HG03378 (cell line): ENCODE measurements at regions not wholly inside any gene's neighbourhood (a gene's known extent, or its start where the extent isn't known, plus 50 kb on each side); places are given as distances from the start of the nearest gene placed in this dataset.
A peak's percentile ranks its signal among the peaks of the same experiment; 100 is the strongest.
"Not testable (repeated sequence)": the region's sequence is repeated elsewhere in the genome, so short reads cannot be mapped to it uniquely, and the experiment has no call there.

Experiments used
- ATAC-seq: cut with Tn5 transposase; IDR thresholded peaks from one replicate; pipeline ENCODE4 v1.9.1; 2021; ENCODE audit warnings: mild to moderate bottlenecking, moderate library complexity; ENCODE audit not compliant: unreplicated experiment

DNA sequence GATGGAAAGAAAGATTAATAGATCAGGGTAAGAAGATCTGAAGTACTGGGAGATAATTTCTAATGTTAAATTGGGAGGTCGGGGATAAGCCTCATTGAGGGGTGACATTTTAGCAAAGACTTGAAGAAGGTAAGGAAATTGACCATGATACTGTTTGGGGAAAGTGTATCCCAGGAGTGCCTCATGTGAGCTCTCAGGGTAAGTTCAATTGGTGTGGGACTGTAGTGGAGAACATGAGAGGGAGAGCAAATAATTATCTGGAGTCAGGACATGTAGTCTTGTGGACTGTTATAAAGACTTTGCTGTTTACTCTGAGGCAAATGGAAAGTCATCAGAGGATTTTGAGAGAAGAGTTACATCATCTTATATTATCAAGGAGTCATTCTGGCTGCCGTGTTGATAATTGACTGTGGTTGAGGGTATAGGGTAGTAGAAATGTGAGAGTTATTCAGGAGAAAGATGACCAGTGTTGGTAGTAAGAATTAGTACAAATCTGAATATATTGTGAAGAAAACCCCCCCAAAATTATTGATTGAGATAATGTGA, 624.4 kb downstream of the ADCYAP1 start:
- no peak for ATAC-seq

DNA sequence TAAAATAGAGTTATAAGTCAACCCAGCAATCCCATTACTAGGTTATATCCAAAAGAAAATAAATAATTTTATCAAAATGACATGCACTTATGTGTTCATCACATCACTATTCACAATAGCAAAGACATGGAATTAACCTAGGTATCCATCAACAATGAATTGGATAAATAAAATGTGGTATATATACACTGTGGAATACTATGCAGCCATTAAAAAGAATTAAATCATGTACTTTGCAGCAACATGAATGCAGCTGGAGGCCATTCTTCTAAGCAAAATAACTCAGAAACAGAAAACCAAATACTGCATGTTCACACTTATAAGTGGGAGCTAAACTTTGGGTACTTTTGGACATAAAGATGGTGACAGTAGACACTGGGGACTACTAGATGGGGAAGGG, 626.0 kb downstream of the ADCYAP1 start:
- ATAC-seq = no peak

DNA sequence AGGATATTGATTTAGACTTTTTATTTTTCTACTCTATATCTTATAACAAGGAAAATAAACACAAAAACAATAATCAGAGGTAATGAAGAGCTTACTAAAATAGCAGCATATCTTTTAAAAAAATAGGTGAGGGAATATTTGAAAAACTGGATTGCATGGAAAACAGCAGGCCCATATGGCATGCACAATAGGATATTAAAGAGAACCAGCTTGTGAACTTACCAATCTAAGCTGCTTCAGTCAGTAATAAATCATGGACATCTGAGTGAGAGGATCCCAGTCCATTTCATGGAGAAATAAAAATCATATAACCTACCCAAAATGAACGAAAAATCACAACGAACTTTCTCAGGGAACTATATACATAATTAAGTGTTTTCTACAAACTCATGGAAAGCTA, 634.6 kb downstream of the ADCYAP1 start:
- ATAC-seq = no peak

DNA sequence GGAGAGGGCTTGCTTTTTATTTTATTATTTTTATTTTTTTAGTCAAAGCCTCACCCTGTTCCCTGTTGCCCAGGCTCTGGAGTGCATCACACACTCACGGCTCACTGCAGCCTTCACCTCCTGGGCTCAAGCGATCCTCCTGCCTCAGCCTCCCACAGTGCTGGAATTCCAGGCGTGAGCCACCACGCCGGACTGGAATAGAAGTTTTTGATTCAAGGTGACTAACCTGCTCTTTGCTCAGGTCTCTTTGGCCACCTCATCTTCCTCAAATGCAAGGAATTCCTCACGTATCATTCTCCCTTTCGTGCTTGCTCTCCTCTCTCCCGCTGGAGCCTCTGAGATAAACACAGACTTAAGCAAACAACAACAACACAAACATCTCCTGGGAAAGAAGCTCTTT, 636.8 kb downstream of the ADCYAP1 start:
- no peak for ATAC-seq

DNA sequence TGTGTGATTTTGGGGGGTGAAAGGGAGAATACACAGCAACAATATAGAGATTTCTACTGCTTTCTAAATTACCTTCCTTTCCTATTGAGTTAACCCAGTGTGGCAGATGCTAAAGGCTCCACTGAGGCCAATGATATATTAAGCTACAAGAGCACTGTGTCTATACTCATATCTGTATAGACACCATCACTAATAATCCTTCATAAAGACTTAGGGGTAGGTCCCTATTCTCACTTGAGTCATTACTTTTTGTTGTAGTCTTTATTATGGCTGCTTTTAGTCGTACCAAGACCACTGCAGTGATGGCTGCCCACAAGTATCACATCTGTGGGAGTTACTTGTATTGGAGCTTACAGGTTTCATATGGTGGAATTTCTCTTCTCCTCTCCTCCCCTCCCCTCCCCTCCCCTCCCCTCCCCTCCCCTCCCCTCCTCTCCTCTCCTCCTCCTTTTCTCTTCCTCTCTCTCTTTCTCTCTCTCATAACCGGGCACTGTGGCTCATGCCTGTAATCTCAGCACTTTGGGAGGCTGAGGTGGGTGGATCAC, 637.6 kb downstream of the ADCYAP1 start:
- peak; percentile 75 for ATAC-seq

DNA sequence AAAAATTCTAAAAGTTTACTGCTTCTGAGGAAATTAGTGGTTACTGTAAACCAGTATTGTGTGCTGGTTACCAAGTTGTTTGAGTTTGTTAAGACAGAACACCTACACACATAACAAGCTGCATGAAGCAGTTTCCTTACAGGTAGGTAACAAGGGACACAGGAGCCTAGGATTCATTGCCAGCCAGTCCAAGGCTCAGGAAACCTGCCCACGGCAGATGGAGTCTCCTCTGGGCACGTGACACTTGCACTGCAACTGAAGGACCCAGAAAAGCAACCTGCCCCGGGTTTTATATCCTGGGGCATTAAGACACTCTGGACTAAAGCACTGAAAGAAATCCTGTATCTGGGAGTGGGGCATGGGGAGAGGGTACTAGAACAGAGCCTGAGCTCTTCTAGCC, 639.3 kb downstream of the ADCYAP1 start:
- ATAC-seq = no peak

DNA sequence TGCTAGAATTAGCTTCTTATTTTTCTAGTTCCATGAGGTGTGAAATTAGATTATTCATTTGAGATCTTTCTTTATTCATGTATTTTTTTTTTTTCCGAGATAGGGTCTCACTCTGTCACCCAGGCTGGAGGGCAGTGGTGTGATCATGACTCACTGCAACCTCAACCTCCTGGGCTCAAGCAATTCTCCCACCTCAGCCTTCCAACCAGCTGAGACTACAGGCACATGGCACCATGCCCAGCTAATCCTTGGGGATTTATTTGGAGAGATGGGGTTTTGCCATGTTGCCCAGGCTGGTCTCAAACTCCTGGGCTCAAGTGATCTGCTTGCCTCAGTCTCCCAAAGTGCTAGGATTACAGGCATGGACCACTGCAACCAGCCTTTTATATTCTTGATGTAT, 653.0 kb downstream of the ADCYAP1 start:
- ATAC-seq = not testable (repeated sequence)

DNA sequence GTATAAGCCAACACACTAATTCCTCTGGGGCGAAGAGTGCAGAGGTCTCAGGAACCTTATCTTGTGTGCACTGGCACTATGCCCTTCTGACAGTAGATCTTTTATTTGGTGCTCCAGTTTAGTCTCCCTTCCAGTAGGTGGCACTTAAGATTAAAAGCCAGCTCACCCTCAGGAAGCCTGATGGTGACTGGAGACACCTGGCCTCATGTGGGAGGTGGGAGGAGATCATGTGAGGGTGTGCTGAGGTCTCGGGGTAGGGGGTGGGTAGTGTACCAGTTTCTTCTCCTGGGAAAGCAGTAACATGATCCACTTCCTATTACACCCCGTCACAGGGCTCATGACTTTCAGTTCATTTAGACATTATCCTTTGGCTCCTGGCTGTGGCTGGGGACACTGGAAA, 654.9 kb downstream of the ADCYAP1 start:
- ATAC-seq = no peak

DNA sequence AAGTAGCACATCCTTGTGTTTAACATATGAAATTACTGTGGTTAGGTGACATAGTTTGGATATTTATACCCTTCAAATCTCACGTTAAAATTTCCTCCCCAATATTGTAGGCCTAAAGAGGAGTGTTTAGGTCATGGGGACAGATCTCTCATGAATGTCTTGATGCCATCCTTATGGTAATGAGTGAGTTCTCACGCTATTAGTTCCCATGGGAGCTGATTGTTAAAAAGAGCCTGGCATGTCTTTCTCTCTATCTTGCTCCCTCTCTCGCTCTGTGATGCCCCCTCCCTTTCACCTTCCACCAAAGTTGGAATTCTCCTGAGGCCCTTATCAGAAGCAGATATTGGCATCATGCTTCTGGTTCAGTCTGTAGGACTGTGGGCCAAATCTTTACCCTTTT, 660.1 kb downstream of the ADCYAP1 start:
- ATAC-seq = no peak

DNA sequence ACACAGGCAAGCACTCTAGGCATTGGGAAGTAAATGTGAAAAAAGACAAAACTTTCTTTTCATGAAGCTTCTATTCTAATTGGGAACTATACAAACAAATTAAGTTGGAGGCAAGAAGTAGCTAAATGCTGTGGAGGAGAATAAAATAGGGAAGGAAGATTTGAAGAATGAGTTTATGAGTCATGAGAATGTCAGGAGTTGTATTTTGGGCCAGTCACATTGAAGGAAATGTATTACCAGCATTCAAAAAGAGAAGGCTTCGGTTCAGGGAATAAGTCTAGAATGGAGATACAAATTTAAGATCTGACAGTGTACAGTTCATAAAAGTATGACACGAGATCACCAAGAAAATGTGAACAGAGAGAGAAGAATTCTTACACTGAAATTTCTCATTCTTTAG, 666.5 kb downstream of the ADCYAP1 start:
- ATAC-seq = no peak

DNA sequence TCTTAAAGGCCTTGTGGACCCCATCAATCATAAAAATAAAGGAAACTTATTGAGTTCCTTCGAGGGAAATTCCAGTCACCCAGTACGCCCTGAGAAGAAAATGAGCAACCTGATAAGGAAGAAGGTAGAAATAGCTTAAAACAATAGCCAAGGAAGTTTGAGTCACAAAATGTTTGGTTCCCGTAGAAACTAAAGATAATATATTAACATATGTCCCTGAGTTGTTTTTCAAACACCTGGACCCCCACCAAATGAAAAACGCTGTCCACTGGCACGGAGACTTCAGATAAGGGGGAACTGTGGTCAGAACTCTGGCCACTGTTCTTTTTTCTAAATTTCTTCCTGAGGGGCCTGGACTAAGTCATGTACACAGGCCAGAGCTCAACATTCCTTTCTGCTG, 669.1 kb downstream of the ADCYAP1 start:
- no peak for ATAC-seq

DNA sequence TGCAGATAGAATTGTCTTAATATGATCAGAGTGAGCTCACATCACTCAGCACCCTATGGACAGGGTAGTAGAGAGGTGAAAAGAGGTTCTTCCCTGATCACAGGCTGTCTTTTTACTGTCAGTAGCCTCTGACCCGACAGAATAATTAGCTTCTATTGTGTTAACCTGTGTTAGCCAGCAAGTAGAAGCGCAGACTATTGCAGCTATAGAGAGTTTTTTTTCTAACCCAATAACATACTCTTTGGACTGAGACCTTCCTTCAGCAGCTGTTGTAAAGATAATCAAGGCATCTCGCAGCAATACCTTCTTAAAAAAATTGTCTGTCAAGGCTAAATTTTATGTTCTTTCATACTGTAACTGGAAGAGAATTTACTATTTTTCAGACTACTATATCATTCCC, 670.4 kb downstream of the ADCYAP1 start:
- no peak for ATAC-seq

DNA sequence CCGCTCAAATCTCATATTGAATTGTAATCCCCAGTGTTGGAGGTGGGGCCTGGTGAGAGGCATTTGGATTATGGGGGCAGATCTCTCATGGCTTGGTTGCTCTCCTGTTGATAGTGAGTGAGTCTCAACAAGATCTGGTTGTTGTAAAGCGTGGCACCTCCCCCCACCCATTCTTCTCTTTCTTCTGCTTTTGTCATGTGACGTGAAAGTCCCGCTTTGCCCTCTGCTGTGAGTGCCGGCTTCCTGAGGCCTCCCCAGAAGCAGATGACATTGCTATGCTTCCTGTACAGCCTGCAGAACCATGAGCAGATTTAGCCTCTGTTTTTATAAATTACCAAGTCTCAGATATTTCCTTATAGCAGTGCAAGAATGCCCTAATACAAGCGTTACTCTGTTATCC, 673.8 kb downstream of the ADCYAP1 start:
- no peak for ATAC-seq

DNA sequence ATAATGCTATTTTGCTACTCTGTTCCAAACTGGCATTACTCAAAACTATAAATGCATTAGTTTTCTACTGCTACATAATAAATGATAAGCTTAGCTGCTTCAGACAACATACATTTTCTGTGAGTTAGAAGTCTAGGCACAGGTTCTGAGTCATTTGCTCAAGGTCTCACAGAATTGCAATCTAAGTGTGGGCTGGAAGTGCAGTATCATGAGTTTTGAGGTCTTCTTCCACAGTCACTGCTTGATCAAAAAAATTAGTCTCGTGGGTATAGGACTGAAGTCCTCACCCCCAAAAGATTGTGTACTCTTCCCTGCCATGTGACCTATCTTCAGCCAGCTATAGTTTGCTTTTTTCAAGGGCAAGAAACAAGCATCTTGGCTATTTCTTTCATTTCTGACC, 676.9 kb downstream of the ADCYAP1 start:
- no peak for ATAC-seq

DNA sequence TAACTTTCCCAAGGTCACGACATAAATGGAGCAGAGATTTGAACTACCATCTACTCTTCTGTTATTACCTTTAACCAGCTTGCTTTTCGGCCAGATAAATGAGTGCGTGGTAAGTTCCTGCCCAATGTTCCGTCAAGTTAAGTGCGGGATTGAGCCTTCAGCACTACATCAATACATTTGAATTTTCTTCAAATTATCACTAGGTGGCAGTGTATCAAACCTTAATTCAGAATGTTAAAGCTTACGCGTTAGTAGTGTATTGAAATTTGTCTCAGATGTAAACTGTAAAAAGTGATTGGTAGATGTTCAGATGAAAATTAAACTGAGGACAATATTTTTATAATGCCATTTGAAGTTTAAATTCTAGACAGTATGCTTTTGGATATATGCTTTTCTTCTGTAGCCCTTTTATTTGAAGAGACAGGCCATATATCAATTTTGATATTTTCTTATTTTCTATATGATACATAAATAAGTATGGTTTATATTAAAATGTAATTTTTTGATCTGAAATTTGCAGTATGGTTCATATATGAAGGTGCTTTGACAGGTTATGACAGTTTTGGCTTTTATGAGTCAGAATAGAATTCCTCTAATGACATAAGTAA, 681.3 kb downstream of the ADCYAP1 start:
- ATAC-seq = peak; percentile 71

DNA sequence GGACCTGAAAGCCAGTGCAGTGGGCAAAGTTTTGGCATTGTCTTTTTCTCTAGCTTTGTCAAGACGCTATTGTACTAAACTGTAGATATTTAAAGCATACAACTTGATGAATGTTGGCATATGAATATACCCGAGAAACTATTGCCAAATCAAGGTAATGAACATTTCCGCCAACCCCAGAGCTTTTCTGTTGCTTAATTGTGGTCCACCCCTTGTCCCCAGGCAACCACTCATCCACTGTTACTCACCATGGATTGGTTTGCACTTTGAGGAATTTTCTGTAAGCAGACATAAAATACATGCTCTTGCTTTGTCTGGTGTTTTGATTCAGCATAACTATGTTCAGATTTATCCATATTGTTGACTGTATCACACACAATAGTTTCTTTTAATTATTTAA, 688.4 kb downstream of the ADCYAP1 start:
- ATAC-seq = no peak

DNA sequence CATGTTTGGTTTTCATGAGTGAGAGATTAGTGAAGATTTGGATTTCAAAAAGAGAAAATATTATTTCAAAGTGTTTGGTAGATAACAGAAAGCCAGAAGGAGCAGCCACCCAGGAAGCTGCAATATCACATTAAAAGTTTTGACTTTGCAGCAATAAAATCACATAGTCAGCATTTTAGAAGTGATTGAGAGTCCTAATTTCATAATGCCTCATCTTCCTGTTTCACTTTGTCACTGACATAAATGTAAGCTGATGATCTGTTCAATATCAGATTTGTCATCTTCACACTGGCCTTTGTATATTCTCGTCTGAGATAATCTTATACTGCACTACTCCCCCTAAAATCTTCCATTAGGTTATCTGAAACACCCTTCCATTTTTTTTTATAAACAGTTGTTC, 690.5 kb downstream of the ADCYAP1 start:
- no peak for ATAC-seq

DNA sequence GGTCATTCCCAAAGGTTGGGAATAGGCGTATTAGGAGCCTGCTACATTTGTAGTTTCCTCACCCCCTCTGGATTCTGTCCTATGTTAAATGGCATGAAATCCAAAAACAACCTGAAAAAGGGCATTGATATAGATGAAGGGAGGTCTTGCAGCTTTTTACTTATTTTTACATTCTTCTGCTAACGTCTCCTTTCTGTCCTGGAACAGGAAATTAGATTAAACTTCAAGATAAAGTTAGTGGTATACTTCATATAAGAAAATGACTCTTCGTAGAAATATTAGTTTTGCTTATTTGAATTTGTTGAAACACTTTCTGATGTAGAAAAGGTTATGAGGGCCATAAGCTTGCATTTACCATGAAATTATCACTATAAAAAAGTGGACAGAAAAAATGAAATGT, 694.5 kb downstream of the ADCYAP1 start:
- no peak for ATAC-seq

DNA sequence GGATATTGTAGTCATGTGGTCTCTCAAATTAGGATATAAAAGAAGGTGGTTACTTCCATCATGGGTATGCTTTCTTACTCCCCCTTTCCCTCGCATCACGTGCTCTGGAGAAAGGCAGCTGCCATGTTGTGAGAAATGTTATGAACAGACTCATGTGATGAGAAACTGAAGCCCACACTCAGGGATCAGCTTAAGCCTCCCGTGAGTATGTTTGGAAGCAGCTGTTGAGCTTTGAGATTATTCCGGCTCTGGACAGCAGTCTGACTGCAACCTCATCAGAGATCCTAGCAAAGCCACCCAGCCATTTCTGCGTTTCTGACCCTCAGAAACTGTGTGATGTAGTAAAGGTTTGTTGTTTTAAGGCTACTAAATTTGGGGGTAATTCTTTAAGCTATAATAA, 700.1 kb downstream of the ADCYAP1 start:
- ATAC-seq = no peak

DNA sequence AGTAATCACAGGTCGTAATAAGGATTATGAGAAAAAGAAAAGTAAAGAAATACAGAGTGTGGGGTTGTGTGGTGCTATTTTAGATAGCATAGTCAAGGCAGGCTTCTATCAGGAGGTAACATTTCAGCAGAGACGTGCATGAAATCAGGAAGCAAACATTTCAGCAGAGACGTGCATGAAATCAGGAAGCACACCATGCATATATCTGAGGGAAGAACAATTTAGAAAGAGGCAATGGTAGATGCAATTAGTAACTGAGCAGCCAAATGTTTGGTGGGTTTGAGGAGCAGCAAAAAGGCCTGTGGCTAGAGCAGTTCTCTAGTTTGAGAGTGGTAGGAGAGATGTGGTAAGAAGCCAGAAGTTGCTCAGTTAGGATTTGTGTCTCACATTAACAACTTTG, 713.7 kb downstream of the ADCYAP1 start:
- no peak for ATAC-seq

DNA sequence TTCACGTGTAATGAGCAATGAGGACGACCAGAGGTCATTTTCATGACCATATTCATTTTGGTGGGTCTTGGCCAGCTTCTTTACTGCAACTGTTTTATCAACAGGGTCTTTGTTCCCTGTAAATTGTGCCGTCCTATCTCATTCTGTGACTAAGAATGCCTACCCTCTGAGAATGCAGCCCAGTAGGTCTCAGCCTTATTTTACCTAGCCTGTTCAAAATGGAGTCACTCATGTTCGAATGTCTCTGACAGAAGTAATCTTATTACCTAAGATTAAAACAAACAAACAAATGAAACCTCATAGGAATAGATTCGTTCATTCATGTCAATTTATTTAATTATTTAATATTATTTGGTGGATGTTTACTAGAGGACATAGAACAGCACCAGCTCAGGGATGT, 714.8 kb downstream of the ADCYAP1 start:
- no peak for ATAC-seq

DNA sequence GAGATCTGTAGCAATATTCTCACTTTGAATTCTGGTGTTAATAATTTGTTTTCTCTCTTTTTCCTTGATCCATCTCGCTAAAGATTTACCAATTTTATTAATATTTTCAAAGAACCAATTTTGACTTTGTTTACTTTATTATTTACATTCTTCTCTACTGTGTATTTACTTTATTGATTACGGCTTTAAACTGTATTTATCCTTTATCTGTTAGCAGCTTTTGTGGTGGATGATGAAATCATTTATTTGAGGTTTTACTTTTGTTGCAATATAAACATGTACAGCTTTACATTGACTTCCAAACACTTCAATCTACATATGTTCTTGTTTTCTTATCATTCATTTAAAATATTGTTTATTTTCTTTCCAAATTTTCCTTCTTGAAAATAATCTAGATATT, 719.9 kb downstream of the ADCYAP1 start:
- ATAC-seq = no peak

DNA sequence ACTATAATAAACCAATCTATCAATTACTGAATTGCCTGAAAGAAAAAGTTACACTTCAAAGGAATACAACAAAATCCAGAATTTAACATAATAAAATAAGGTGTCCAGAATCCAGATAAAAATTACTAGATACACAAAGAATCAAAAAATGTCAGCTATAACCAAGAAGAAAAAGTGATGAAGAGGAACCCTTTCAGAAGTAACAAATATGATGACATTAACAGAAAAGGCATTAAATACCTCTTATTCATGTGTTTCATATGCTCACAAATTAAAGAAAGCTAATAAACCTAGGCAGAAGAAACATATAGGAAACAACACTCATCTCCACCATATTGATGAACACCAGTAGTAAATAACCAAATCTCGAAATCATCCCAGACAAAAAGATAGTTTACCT, 722.8 kb downstream of the ADCYAP1 start:
- ATAC-seq = no peak
